ENCODE measurements at regions not wholly inside any gene's neighbourhood (a gene's known extent, or its start where the extent isn't known, plus 50 kb on each side); places are given as distances from the start of the nearest gene placed in this dataset.

GRCh38 chr7:67917437-67917755 is 920.8 kb downstream of the TYW1 start:
- TF ChIP-seq, protein P1, sequence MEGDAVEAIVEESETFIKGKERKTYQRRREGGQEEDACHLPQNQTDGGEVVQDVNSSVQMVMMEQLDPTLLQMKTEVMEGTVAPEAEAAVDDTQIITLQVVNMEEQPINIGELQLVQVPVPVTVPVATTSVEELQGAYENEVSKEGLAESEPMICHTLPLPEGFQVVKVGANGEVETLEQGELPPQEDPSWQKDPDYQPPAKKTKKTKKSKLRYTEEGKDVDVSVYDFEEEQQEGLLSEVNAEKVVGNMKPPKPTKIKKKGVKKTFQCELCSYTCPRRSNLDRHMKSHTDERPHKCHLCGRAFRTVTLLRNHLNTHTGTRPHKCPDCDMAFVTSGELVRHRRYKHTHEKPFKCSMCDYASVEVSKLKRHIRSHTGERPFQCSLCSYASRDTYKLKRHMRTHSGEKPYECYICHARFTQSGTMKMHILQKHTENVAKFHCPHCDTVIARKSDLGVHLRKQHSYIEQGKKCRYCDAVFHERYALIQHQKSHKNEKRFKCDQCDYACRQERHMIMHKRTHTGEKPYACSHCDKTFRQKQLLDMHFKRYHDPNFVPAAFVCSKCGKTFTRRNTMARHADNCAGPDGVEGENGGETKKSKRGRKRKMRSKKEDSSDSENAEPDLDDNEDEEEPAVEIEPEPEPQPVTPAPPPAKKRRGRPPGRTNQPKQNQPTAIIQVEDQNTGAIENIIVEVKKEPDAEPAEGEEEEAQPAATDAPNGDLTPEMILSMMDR (IDR thresholded peaks at IDR 0.05): no peak
- TF ChIP-seq POLR2A (IDR thresholded peaks at IDR 0.05): no peak
- no peak for TF ChIP-seq POLR2AphosphoS5 (IDR thresholded peaks at IDR 0.05)
- TF ChIP-seq EP300 (IDR thresholded peaks at IDR 0.05): no peak
